ENCODE measurements at regions not wholly inside any gene's neighbourhood (a gene's known extent, or its start where the extent isn't known, plus 50 kb on each side); places are given as distances from the start of the nearest gene placed in this dataset.

DNA sequence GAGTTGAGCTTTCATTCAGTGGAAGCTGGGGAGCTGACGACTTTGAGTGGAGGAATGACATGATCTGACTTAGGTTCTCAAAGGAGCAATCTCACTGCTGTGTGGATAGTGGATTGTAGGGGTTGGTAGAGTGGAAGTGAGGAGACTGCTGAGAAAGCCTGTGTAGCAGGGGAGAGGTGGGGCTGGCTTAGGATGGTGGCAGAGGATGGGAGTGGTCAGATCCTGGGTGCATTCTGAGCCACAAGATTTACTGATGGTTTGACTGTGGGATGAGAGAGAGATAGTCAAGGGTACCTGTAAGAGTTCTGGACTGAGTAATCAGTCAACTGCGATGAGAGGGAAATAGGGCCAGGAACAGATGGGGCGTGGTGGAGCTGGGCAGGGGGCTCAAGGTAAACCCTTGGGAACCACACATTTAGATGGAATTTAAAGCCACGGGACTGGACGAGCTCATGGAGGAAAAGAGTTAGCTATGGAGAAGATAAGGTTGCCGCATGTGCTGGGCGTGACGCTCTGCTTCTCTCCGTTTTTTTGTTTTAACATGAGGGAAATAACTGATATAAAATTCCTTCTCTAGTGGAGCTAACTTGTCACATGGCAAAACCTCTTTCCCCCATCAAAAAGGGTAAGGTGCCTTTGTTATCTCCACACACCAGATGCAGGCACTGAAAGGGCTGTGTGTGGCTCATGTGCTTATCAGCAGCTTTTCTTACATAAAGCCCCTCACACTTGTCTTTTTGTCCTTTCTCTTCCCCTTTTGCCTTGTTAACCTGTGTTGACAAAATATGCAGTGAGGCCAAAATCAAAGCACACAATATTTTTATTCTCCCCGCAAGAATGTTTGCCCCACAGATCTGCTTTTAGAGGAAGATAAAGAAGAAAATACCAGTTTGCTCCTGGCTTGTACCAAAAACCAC, 379.8 kb downstream of the TSN start:
- DNase-seq, result no peak
- intact Hi-C loops (cut with DNase I), result no loop called here
- no peaks in the 10 kb centered on the region for H3K36me3 ChIP-seq (replicated peaks in 1 of 2; ENCODE audit: insufficient read depth in 1 of 2, low read depth in 2 of 2)
- WGBS, 2 donors, result 60 to 64% methylated on average over 10 of the region's 10 CpGs
- no peak for ATAC-seq
- H3K27ac ChIP-seq, result no peak overlapping the region
- peaks cover 0 to 9% (median 1%) of the 10 kb centered on the region in 3 donors for H3K9me3 ChIP-seq
- H3K4me1 ChIP-seq, result no peaks in the 10 kb centered on the region
- no peak for TF ChIP-seq CTCF (IDR thresholded peaks at IDR 0.05)
- TF ChIP-seq POLR2A (IDR thresholded peaks at IDR 0.05), result no peak
- no peak overlapping the region for H3K4me3 ChIP-seq
- H3K27me3 ChIP-seq, result no peaks in the 10 kb centered on the region

DNA sequence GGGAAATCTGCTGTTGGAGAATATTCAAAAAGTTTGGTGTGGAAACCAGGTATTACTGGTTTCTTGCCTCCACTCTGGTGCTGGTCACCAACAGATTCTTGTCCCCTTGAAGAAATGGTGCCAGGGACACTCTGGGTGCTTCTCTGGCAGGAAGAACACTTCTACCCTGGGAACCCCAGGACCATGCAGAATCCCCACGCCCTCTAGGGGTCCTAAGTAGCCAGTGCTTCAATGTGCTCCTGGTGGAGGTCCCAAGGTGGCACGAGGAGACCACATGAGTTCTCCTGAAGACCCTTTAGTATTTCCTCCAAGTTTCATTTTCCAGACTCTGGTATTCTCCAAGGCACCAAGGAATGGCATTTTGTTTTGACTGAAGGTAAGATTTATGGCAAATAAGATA, 380.6 kb downstream of the TSN start:
- no peak overlapping the region for H3K4me3 ChIP-seq
- H3K4me1 ChIP-seq, result no peaks in the 10 kb centered on the region
- intact Hi-C loops (cut with DNase I), result no loop called here
- H3K27ac ChIP-seq, result no peak overlapping the region
- H3K27me3 ChIP-seq, result no peaks in the 10 kb centered on the region
- DNase-seq (no peak), ATAC-seq (no peak)
- H3K9me3 ChIP-seq, result peaks cover 0 to 3% (median 2%) of the 10 kb centered on the region in 3 donors
- WGBS, 2 donors, result 33 to 37% methylated on average over 2 of the region's 2 CpGs
- no peaks in the 10 kb centered on the region for H3K36me3 ChIP-seq (replicated peaks in 1 of 2; ENCODE audit: insufficient read depth in 1 of 2, low read depth in 2 of 2)
- TF ChIP-seq CTCF (IDR thresholded peaks at IDR 0.05) (peak in 1 of 7 experiments; percentile 6), POLR2A (IDR thresholded peaks at IDR 0.05) (no peak)

GRCh38 chr2:122138561-122138960, 383.1 kb downstream of the TSN start:
- Histone ChIP-seq H3K4me1 (no peaks in the 10 kb centered on the region), H3K36me3 (replicated peaks in 1 of 2; ENCODE audit: insufficient read depth in 1 of 2, low read depth in 2 of 2) (no peaks in the 10 kb centered on the region), H3K9me3 (peaks cover 0 to 3% (median 0%) of the 10 kb centered on the region in 3 donors), H3K27me3 (no peaks in the 10 kb centered on the region), H3K4me3 (no peak overlapping the region), H3K27ac (no peak overlapping the region)
- TF ChIP-seq POLR2A (IDR thresholded peaks at IDR 0.05), result no peak
- no peak for TF ChIP-seq CTCF (IDR thresholded peaks at IDR 0.05)
- ATAC-seq (no peak), DNase-seq (no peak)
- intact Hi-C loops (cut with DNase I), result no loop called here
- WGBS, 2 donors, result 73 to 74% methylated on average over 7 of the region's 7 CpGs

GRCh38 chr2:122139739-122140420, 384.4 kb downstream of the TSN start:
- Histone ChIP-seq H3K27ac (no peak overlapping the region), H3K27me3 (no peaks in the 10 kb centered on the region), H3K4me3 (no peak overlapping the region), H3K9me3 (peaks cover 0 to 3% (median 0%) of the 10 kb centered on the region in 3 donors), H3K36me3 (replicated peaks in 1 of 2; ENCODE audit: insufficient read depth in 1 of 2, low read depth in 2 of 2) (no peaks in the 10 kb centered on the region), H3K4me1 (no peaks in the 10 kb centered on the region)
- intact Hi-C loops (cut with DNase I), result no loop called here
- WGBS, 2 donors, result 68 to 71% methylated on average over 11 of the region's 11 CpGs
- DNase-seq (no peak), ATAC-seq (no peak)
- no peak for TF ChIP-seq POLR2A (IDR thresholded peaks at IDR 0.05)
- no peak for TF ChIP-seq CTCF (IDR thresholded peaks at IDR 0.05)

Measured in body of pancreas (tissue), 4 donors.